HUDEP-2 (cell line): ENCODE measurements at regions not wholly inside any gene's neighbourhood (a gene's known extent, or its start where the extent isn't known, plus 50 kb on each side); places are given as distances from the start of the nearest gene placed in this dataset.
A peak's percentile ranks its signal among the peaks of the same experiment; 100 is the strongest.

Experiments used
- DNase-seq, 76 experiments: peaks; one replicate each; lab custom pipeline; 2025; ENCODE audit not compliant: unreplicated experiment in 76 of 76; lab: John Stamatoyannopoulos, UW

- DNase-seq = peak in 22 of 76 experiments; percentile 1 to 50 (median 13)
Measured at GRCh38 chr14:34139160-34140121, 188.6 kb upstream of the EGLN3 start.

DNA sequence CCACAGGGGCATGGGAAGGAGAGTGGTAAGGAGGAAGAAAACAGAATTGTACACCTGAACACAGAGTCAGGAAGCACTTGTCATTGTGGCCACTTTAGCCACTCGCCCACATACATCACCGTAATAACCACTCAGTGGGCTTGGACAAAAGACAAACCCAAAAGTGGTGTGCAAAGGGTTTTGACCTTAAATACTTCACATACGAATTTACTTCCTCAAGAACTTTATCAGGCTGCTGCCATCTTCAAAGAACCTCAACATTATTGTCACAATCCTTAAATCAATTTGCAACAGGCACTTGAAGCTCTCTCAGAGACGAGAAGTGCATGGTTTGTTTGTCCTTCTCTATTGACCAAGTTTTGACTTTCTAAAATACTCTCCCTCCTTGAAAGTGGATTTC is 187.3 kb upstream of the EGLN3 start:
- no peak for DNase-seq

GRCh38 chr14:34137001-34137745 is 186.3 kb upstream of the EGLN3 start:
- no peak for DNase-seq

GRCh38 chr14:34135492-34135891 is 184.6 kb upstream of the EGLN3 start:
- no peak for DNase-seq

- no peak for DNase-seq
Measured at GRCh38 chr14:34134484-34134883, 183.6 kb upstream of the EGLN3 start.

- DNase-seq = no peak
Measured at GRCh38 chr14:34129927-34130552, 179.2 kb upstream of the EGLN3 start.

- no peak for DNase-seq
Measured at GRCh38 chr14:34128665-34129064, 177.8 kb upstream of the EGLN3 start.

DNA sequence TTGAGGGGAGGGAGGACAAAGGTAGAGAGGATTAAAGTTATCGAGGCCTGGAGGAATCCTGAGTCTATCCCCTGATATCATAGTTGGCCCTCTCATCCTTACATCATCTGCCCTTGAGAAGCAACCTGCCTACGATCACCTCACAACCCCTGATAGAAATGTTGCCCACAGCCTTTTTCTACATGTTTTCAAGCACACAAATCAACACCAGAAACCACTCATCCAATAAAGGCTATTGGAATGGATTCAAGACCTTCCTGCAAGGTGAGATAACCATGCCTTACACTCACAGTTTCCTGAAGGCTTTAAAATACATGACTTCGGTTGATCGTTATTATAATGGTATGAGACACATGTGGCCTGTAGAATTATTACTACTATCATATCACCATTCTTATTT is 175.7 kb upstream of the EGLN3 start:
- no peak for DNase-seq

- DNase-seq = no peak
Measured at GRCh38 chr14:34124585-34124984, 173.7 kb upstream of the EGLN3 start.

- DNase-seq = no peak
Measured at GRCh38 chr14:34122650-34123049, 171.8 kb upstream of the EGLN3 start.

DNA sequence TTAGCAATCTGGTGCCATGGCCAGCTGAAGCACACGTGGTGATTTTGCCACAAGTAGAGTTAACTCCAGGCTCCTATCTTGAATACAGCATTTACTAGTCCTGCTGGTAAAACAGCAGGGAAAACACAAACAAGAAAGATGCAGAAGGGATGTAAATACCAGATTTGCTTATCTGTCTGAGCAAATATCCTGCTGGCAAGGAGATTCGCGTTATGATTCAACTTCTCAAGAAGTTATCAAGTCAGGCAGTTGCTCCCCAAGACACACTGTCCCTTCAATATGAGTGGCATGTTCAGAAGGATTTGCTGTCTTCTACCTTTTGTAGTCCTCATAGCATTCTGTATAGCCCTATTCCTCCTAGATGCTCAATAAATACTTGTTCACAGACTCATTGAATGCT is 171.2 kb upstream of the EGLN3 start:
- DNase-seq = no peak

- DNase-seq = no peak
Measured at GRCh38 chr14:34120185-34120977, 169.5 kb upstream of the EGLN3 start.

DNA sequence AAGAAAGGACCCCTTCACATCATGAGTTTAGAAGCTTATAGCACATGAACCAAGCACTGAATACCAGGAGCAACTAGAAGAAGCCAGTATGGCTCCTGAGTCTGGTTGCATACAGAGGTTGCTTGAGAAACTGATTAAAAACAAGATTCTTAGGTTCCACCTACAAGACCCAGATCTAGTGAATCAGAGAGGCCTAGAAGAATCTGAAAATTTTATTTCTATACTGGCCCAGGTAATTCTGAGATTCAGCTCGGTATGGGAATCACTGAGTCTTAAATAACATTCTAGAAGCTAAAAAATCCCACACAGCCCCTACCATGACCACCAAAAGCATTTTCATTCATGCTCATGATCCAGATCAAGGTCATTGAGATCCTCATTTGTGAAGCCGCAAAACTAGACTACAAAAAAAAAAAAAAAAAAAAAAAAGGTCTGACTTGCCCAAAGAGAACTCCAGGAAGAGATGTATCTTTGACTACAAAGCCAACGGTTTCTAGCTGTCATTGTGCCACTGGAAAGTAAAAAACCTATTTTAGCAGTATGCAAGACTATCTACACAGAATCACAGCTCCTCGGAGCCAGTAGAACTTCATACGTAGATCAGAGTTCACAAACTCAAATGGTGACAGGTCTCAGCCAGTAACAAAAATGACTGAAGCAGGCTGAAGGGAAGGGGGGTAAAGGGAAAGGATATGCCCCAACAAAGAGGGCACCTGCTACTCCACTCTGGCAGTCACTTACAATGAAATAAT is 168.4 kb upstream of the EGLN3 start:
- no peak for DNase-seq

DNA sequence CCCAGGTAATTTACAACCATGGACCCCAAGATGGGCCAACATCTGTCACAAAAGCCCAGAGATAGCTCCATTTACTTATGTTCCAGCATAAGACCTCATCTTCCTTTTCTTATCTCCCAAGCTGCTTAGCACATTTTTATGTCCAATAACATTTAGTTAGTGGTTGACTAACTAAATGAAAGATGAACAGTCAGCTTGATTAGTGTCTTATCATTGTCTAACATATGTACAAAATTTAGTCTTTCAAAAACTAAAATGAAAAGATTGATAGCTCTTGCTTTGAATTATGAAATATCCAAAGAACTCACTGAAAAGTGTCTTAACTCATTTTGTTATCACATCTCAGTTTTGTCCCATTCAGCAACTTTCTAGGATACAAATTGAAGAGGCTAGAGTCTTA is 163.1 kb upstream of the EGLN3 start:
- no peak for DNase-seq

DNA sequence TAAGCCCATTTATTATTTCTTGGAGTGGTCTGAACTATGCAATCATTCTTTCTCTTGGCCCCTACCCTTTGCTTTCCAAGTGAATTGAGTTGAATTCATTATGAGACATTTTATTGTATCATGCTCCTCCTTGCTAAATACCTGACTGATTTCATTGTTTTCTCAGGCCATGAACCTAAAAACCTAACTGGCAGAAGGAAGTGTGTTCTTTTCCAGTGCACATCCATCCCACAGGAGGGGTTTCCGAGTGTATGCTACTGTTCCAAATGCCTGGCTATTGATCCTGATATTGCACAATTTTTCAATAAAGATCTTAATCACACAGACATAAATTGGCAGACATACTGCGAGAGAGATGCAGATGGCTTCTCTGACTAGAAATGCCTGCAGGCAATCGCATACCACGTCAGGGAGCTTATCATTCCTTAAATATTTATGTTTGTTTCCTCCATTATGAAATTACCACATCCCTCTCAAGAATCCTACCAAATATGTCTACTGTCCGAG is 162.2 kb upstream of the EGLN3 start:
- DNase-seq = no peak

DNA sequence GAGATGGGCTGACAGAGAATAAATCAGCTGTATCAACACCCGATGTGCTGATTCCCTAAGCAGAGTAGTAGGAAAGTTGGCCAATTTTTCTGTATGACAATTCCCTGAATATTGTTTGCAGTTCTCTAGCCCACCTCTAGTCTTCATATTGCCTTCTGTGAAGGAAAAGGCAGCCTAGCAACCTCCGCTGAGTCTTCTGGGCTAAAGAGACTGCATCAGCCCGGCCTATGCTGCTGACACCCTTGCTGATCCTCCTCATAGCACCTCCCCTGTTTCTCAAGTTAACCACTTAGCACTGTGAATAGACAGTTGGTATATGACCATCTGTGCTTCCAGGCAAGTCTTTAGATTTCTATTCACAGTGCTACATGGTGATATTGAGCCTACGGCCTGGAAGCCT is 161.1 kb upstream of the EGLN3 start:
- DNase-seq = no peak

DNA sequence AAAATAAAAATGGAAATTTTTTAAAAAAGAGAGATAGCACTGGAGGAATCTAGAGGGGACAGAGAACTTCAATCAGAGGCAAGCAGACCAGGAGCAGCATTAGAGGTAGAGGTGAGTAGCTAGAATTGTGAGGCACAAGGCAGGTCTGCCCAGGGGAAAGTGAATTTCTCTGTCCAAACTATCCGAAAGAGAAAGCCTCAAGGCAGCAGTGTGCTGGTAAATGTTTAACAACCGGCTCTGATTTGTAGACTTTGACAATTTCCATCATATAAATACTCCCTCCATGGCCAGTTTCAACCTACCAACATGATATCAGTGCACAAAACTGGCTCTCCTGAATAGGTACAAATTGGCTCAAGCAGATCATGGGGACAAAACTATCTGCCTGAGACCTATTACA is 160.6 kb upstream of the EGLN3 start:
- no peak for DNase-seq

DNA sequence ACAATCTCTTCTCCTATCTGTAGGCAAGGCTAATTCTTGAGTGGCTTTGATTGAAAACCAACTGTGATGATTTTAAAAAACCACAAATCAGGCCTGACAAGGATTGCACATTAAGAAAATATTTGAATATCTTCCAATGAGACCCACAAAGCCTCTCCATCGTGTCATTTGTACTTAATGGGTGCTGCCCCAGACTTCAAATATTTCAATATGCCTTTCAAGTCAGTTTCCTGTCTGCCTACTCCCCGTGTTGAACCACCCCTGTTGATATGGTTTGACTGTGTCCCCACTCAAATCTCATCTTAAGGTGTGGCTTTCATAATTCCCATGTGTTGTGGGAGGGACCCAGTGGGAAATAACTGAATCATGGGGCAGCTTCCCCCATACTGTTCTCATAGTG is 159.7 kb upstream of the EGLN3 start:
- DNase-seq = no peak

DNA sequence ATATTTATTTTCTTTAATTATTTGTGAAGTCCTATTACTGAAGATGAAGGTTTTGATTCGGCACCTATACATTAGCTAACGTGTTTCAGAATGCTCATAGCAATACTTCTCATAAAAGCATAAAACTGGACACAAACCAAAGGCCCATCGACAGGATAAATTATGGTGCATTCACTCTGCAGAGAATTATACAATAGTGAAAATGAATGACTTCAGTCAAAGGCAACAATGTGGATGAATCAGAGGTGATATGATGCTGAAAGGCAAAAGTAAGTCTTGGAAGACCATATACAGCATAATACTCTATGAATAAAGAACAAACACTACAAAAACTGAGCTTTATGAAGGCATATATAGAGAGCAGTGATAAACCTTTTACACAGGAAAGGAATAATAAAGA is 156.6 kb upstream of the EGLN3 start:
- no peak for DNase-seq

GRCh38 chr14:34106310-34106709 is 155.4 kb upstream of the EGLN3 start:
- DNase-seq = no peak
